Activated naive CD8-positive, alpha-beta T cell treated with anti-CD3 and anti-CD28 coated beads for 36 hours (primary cell): ENCODE measurements at regions not wholly inside any gene's neighbourhood (a gene's known extent, or its start where the extent isn't known, plus 50 kb on each side); places are given as distances from the start of the nearest gene placed in this dataset.
"Not testable (repeated sequence)": the region's sequence is repeated elsewhere in the genome, so short reads cannot be mapped to it uniquely, and the experiment has no call there.

Experiments
- DNase-seq: peaks from one replicate; pipeline ENCODE4 v3.0.0; 2021
- H3K27ac Mint-ChIP-seq: one replicate; pipeline ENCODE4 v1.8.0; 2022; ENCODE audit warnings: mild to moderate bottlenecking, moderate library complexity, mixed read lengths
- H3K27me3 Mint-ChIP-seq: one replicate; pipeline ENCODE4 v1.8.0; 2022; ENCODE audit warnings: mild to moderate bottlenecking, mixed read lengths
- H3K36me3 Mint-ChIP-seq: one replicate; pipeline ENCODE4 v1.8.0; 2021; ENCODE audit warnings: mild to moderate bottlenecking, mixed read lengths
- H3K4me1 Mint-ChIP-seq: one replicate; pipeline ENCODE4 v1.8.0; 2021; ENCODE audit warnings: mixed read lengths
- H3K4me3 Mint-ChIP-seq: one replicate; pipeline ENCODE4 v1.8.0; 2022; ENCODE audit warnings: mild to moderate bottlenecking, moderate library complexity, mixed read lengths
- H3K9me3 Mint-ChIP-seq: one replicate; pipeline ENCODE4 v1.8.0; 2022; ENCODE audit warnings: mixed read lengths

DNA sequence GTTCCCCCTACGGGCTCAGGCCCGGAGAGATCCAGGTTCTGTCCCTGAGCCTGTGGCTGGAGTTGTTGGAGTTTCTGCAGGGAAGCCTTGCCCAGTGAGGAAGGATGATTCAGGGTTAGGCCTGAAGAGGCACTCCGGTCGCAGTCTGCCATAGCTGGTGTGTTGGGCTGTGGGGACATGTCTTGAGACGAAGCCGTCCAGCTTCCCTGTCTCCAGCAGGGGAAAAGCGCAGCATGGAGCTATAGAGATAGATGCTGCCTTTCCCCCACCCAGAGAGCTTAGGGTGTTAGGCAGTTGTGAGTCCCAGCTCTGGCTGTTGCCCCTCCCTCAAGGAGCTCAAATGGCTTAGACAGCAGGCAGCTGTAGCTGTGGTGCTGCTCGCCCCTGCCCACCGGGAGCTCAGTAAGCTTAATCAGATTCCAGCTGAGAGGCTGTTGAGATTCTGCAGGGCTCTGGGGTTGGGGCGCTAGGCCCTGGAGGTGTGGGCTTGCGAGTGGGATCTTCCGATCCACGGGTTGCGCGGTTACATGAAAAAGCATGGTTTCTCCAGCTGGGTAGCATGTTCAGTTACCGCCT, 103.9 kb downstream of the PMAIP1 start:
- no peaks in the 10 kb centered on the region for H3K36me3 Mint-ChIP-seq
- no peaks in the 10 kb centered on the region for H3K4me1 Mint-ChIP-seq
- peaks cover 21% of the 10 kb centered on the region for H3K27me3 Mint-ChIP-seq
- H3K9me3 Mint-ChIP-seq = peaks cover 3% of the 10 kb centered on the region
- no peak overlapping the region for H3K4me3 Mint-ChIP-seq
- no peak for DNase-seq
- no peak overlapping the region for H3K27ac Mint-ChIP-seq

DNA sequence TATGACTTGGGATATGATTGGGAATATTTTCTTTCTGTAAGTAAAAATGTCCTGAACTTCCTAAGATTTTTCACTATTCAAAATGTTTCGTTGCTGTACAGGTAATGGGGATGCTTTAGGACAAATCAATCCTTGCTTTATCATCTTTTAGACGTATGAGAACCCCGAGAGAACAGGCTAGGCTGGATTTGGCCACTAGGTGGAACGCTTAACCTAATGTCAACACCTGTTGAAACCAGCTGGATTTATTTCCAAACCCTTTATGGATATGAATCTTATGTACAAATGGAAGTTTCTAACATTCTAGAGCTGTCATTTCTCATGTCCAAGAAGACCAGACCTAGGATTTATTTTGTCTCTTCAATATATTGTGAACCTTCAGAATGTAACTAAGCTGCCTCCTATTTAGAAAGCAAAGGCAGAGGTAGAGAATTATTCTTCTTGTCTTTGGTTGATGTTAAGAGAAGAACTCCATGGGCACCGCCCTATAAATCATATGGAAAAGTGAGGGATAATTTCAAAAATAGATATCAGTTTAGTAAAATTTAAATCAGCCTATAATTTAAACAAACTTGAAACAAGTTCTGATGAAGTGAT, 96.7 kb downstream of the PMAIP1 start:
- no peaks in the 10 kb centered on the region for H3K36me3 Mint-ChIP-seq
- DNase-seq = no peak
- no peak overlapping the region for H3K27ac Mint-ChIP-seq
- no peak overlapping the region for H3K4me3 Mint-ChIP-seq
- H3K9me3 Mint-ChIP-seq = peaks cover 3% of the 10 kb centered on the region
- H3K27me3 Mint-ChIP-seq = peaks cover 31% of the 10 kb centered on the region
- H3K4me1 Mint-ChIP-seq = no peaks in the 10 kb centered on the region

DNA sequence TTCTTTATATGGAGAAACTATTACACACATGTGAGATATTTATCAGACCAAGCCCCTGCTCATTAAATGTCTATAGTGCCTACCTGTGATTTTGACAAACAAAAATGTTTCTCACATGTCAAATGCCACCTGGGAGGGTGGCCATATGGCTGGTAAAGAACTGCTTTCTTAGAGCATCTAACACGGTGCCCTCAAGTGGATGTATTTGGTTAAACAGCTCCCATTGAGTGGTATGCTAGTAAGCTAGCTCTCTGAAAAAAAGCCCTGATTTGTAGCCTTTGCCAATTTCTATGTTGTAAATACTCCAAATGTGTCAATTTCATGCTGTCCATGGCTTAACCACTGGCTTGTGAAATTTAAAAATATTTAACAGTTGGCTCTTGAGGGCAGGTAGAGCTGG, 94.6 kb downstream of the PMAIP1 start:
- H3K27me3 Mint-ChIP-seq = peaks cover 25% of the 10 kb centered on the region
- H3K9me3 Mint-ChIP-seq = no peaks in the 10 kb centered on the region
- no peak overlapping the region for H3K4me3 Mint-ChIP-seq
- no peaks in the 10 kb centered on the region for H3K36me3 Mint-ChIP-seq
- H3K4me1 Mint-ChIP-seq = no peaks in the 10 kb centered on the region
- H3K27ac Mint-ChIP-seq = no peak overlapping the region
- DNase-seq = no peak

DNA sequence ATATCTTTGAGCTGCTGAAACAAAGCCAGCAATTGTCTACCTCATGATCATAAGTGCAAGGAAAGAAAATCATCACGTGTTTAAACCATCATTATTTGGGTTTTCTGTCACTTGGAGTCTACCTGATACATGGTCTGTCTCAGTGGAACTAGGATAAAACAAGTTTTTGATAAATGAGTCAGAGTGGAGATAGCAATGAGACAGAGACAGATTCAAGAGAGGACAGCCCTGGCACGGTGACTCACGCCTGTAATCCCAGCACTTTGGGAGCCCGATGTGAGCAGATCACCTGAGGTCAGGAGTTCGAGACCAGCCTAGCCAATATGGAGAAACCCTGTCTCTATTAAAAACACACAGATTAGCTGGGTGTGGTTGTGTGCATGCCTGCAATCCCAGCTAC, 93.8 kb downstream of the PMAIP1 start:
- Mint-ChIP-seq H3K9me3 (no peaks in the 10 kb centered on the region), H3K27ac (no peak overlapping the region), H3K4me3 (no peak overlapping the region), H3K36me3 (no peaks in the 10 kb centered on the region), H3K4me1 (no peaks in the 10 kb centered on the region), H3K27me3 (peaks cover 30% of the 10 kb centered on the region)
- DNase-seq = no peak

DNA sequence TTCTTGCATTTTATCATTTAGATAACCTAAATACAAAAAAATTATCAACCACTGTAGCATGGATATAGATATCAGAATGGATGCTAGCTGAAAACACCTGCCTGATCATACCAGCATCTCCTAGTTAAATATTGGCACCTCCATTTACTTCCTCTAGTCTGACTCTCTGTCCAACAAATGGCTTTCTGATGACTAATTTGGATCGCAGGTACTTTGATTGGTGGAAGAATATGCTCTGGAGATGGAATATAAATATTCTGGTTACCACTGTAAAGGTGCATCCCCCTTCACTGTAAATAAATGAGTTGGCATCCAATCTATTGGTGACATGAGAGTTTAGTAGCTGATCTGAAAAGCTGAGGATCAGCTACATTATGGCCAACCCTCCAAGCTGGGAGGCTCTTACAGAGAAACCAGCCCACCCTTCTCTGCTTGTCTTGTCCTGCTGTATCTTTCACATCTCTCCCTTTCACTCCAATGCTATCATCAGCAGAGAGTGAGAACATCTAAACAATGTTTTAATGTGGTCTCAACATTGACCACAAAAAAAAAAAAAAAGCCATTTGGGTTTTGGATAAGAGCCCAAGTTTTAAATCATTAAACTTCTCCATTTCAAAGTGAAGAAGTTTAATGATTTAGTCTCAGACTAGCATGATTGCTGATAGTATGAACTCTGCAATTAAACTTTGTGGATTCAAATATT, 90.5 kb downstream of the PMAIP1 start:
- Mint-ChIP-seq H3K9me3 (no peaks in the 10 kb centered on the region), H3K36me3 (no peaks in the 10 kb centered on the region), H3K4me3 (no peak overlapping the region), H3K27me3 (peaks cover 35% of the 10 kb centered on the region), H3K27ac (no peak overlapping the region), H3K4me1 (no peaks in the 10 kb centered on the region)
- DNase-seq = no peak

DNA sequence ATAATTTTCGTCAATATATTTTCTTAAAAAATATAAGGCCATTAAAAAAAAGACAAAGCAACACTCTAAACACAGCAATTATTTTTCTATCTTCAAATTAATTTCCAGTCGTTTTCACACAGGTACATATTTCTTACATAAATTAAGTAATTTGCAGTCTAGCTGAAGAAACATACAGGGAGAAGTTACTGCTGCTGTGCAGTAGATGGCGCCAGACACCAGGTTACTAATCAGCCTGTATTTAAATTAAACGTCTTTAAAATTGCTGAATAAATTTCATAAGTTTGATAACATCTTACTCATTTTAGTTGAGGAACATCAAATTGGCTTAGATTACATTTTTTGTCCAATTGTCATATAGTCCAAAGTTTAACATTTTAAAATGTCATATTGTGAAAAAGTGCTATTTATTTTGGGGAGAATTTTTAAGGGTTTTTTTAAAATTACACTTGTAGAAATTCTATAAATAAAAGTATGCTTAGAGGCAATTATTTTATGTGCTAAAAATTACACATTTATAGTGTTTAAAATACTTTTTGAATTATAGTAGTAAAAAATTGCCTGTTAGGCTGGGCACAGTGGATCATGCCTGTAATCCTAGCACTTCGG, 88.4 kb downstream of the PMAIP1 start:
- Mint-ChIP-seq H3K27ac (no peak overlapping the region), H3K27me3 (peaks cover 29% of the 10 kb centered on the region), H3K9me3 (no peaks in the 10 kb centered on the region), H3K4me3 (no peak overlapping the region), H3K4me1 (no peaks in the 10 kb centered on the region), H3K36me3 (no peaks in the 10 kb centered on the region)
- peak; percentile 21 for DNase-seq

DNA sequence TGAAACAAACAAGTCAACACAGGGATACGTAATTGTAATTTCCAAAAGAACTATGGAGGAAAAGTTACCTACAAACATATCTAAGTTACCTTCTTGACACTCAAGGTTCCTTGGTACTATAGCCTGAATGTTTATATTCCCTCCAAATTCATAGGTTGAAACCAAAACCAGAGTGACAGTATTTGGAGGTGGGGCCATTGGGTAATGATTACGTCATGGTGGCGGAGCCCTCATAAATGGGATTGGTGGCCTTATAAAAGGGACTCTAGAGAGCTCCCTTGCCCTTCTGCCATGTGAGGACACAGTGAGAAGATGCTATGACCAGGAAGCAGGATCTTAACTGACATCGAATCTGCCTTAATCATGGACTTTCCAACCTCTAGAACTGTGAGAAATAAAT, 87.3 kb downstream of the PMAIP1 start:
- DNase-seq = no peak
- Mint-ChIP-seq H3K4me1 (no peaks in the 10 kb centered on the region), H3K27me3 (peaks cover 18% of the 10 kb centered on the region)

DNA sequence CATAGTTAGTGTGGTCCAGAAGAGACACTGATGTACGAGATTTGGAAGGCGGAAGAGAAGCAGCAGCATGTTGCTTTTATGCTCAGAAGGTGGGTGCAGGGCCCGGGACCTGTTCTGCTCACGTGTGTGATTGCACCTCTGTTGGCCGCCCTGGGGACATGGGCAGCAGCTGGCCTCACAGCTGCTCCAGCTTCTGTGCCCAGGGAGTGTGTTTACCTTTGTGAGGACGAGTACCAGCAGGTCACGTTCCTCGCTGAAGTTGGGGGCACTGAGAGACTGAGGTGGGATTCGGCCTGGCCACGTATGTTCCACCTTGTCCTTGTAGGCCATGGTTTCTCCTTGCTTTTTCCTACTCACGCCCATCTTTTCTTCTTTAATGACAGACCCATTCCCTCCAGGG, 86.3 kb downstream of the PMAIP1 start:
- Mint-ChIP-seq H3K4me1 (no peaks in the 10 kb centered on the region), H3K4me3 (no peak overlapping the region), H3K36me3 (no peaks in the 10 kb centered on the region), H3K27ac (no peak overlapping the region), H3K9me3 (no peaks in the 10 kb centered on the region), H3K27me3 (peaks cover 16% of the 10 kb centered on the region)
- no peak for DNase-seq

More for the DNA sequence above, 87.3 kb downstream of the PMAIP1 start:
- no peak overlapping the region for H3K4me3 Mint-ChIP-seq
- no peaks in the 10 kb centered on the region for H3K9me3 Mint-ChIP-seq
- H3K36me3 Mint-ChIP-seq = no peaks in the 10 kb centered on the region
- no peak overlapping the region for H3K27ac Mint-ChIP-seq

DNA sequence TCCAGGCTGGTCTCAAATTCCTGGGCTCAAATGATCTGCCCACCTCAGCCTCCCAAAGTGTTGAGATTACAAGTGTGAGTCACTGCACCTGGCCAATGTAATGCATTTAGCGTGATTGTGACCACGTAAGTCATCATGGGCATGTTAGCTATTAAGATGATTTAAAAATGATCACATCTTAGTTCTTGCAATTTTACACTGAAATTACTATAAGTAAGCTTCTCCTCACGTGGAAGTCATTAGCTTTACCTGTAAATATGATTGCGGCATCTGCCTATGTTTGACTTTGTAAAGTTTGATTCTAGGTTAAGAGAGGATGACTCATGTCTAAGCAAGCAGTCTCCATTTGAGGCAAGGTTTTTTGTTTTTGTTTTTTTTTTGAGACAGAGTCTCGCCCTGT, 85.5 kb downstream of the PMAIP1 start:
- Mint-ChIP-seq H3K27ac (no peak overlapping the region), H3K9me3 (no peaks in the 10 kb centered on the region), H3K4me3 (no peak overlapping the region), H3K4me1 (no peaks in the 10 kb centered on the region), H3K27me3 (peaks cover 16% of the 10 kb centered on the region), H3K36me3 (no peaks in the 10 kb centered on the region)
- DNase-seq = no peak

DNA sequence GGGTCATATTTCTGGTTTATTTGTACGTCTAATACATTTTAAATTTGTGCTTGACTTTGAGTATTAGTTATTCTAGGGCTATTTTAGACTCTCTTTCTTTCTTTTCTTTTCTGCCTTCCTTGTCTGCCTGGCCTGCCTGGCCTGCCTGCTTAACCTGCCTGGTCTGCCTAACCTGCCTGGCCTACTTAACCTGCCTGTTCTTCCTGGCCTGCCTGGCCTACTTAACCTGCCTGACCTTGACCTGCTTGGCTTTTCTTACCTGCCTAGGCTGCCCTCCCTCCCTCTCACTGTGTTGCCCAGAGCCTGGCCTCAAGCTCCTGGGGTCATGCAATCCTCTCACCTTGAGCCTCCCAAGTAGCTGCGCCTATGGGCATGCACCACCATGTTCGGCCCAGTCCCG, 83.7 kb downstream of the PMAIP1 start:
- H3K27ac Mint-ChIP-seq = no peak overlapping the region
- H3K36me3 Mint-ChIP-seq = no peaks in the 10 kb centered on the region
- no peak for DNase-seq
- no peak overlapping the region for H3K4me3 Mint-ChIP-seq
- H3K27me3 Mint-ChIP-seq = peaks cover 8% of the 10 kb centered on the region
- H3K9me3 Mint-ChIP-seq = no peaks in the 10 kb centered on the region
- no peaks in the 10 kb centered on the region for H3K4me1 Mint-ChIP-seq

DNA sequence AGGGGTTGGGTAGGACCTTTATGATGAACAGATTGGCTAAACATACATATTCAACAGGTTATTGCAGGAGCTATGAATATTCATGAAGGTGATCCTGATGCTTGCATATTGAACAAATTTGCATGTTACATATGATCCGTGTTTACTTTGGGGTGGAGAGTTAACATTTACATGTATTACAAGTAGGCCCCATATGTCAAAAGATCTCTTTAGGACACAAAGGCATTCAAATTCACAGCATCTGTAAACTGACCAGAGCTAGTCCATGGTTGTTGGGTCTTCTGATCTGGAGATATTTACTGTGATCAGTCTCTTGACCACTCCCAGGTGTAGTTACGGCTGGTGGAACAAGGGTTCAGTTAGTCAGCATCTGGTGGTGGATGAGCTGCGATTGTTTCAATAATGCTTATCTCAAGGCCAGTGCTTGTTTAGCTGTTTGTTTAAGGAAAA, 80.4 kb downstream of the PMAIP1 start:
- H3K27me3 Mint-ChIP-seq = peaks cover 3% of the 10 kb centered on the region
- no peaks in the 10 kb centered on the region for H3K9me3 Mint-ChIP-seq
- no peaks in the 10 kb centered on the region for H3K36me3 Mint-ChIP-seq
- no peak for DNase-seq
- H3K27ac Mint-ChIP-seq = no peak overlapping the region
- H3K4me1 Mint-ChIP-seq = no peaks in the 10 kb centered on the region
- H3K4me3 Mint-ChIP-seq = no peak overlapping the region

DNA sequence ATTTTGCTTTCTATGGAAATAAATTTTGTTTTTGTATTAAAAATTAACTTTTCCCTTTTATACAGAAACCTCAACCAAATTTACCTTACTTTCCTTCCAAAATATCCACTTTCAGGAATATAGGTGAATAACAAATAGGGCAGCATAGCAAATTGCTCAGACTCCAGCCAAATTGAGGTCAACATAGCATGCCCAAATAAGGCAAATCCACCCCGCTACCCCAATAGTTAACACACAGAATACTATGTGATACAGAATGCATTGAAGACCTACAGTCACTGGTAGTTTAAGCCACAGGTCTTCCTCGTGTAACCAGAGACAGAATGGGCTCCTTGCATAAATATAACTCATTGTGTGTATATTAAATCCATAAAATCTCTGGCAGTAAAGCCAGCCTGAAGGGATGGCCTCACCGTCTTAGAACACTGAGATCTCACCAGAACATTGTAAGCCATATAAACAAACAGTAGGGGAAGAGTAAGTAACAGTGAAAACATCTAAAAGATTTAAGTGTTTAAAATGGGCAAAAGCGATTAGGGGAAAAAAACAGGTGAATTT, 72.2 kb downstream of the PMAIP1 start:
- H3K4me3 Mint-ChIP-seq = no peak overlapping the region
- no peak overlapping the region for H3K27ac Mint-ChIP-seq
- peaks cover 23% of the 10 kb centered on the region for H3K27me3 Mint-ChIP-seq
- no peaks in the 10 kb centered on the region for H3K9me3 Mint-ChIP-seq
- no peaks in the 10 kb centered on the region for H3K36me3 Mint-ChIP-seq
- H3K4me1 Mint-ChIP-seq = peaks cover 11% of the 10 kb centered on the region
- no peak for DNase-seq

DNA sequence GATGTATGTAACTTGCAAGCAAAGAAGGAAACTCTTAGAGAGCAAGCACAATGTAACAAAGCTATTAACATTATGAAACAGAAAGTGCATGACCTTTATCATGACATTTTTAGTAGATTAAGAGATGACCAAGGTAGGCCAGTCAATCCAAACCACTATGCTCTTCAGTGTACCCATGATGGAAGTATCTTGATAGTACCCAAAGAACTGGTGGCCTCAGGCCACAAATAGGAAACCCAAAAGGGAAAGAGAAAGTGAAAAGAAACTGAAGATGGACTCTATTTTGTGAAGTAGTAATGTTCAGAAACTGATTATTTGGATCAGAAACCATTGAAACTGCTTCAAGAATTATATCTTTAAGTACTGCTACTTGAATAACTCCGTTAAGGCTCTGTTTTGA, 71.3 kb downstream of the PMAIP1 start:
- Mint-ChIP-seq H3K27me3 (peaks cover 24% of the 10 kb centered on the region), H3K4me1 (peaks cover 11% of the 10 kb centered on the region)
- not testable (repeated sequence) for H3K27ac Mint-ChIP-seq, H3K9me3 Mint-ChIP-seq, DNase-seq, H3K36me3 Mint-ChIP-seq, H3K4me3 Mint-ChIP-seq

DNA sequence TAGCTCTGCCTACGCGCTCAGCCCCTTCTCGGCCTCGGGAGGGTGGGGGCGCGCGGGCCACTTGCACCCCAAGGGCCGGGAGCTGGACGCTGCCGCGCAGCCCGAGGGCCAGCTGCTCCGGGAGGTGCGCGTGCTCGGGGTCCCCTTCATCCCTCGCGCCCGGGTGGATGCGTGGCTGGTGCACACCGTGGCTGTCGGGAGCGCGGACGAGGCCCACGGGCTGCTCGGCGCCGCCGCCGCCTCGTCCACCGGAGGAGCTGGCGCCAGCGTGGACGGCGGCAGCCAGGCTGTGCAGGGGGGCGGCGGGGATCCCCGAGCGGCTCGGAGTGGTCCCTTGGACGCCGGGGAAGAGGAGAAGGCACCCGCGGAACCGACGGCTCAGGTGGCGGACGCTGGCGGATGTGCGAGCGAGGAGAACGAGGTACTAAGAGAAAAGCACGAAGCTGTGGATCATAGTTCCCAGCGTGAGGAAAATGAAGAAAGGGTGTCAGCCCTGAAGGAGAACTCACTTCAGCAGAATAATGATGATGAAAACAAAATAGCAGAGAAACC, 69.8 kb downstream of the PMAIP1 start:
- not testable (repeated sequence) for H3K36me3 Mint-ChIP-seq, H3K27ac Mint-ChIP-seq, DNase-seq, H3K9me3 Mint-ChIP-seq, H3K4me3 Mint-ChIP-seq
- peaks cover 11% of the 10 kb centered on the region for H3K4me1 Mint-ChIP-seq
- peaks cover 29% of the 10 kb centered on the region for H3K27me3 Mint-ChIP-seq

DNA sequence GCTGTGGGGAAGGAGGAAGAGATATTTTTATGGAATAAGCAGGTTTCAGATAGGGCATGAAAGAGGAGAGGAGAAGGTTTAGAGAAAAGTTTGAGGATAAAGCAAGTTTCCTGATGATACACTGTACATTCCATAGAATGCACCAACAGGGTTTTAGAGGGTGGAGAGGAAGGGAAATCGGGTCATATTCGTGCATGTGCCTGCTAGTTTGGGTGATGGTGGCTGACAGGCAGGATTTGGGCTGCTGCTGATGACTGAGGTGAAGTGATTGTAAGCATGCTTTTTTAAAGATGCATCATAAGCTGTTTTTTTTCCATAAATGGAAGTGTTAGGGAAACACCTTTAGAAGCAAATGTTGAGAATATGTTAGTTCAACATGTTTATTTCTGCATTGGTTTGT, 68.8 kb downstream of the PMAIP1 start:
- H3K4me1 Mint-ChIP-seq = peaks cover 11% of the 10 kb centered on the region
- H3K27ac Mint-ChIP-seq = no peak overlapping the region
- no peaks in the 10 kb centered on the region for H3K9me3 Mint-ChIP-seq
- DNase-seq = no peak
- H3K36me3 Mint-ChIP-seq = no peaks in the 10 kb centered on the region
- H3K27me3 Mint-ChIP-seq = peaks cover 31% of the 10 kb centered on the region
- no peak overlapping the region for H3K4me3 Mint-ChIP-seq
